ENCODE measurements at regions not wholly inside any gene's neighbourhood (a gene's known extent, or its start where the extent isn't known, plus 50 kb on each side); places are given as distances from the start of the nearest gene placed in this dataset.
"Not testable (repeated sequence)": the region's sequence is repeated elsewhere in the genome, so short reads cannot be mapped to it uniquely, and the experiment has no call there.

DNA sequence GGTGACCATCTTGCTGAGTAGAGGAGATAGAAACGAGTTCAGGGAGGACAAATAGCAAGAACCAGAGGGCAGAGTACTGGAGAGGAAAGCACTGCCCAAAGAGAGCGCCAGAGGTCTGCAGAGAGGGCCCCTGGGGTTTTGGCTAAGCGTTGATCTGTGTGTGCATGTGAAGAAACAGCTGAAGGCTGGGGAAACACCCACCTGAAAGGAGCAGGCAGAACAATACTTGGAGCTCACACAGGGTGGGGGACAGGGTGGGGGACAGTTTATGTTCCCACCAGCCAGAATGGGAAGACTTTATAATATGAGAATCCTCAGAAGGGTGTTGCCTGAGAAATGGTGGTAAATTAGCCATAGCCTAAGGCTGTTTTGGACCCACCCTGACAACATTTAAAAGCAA, 200.4 kb downstream of the NPIPB11 start:
- not testable (repeated sequence) for TF ChIP-seq CTCF, POLR2A, EP300, POLR2AphosphoS5 (IDR thresholded peaks at IDR 0.05)

All from sigmoid colon (tissue), 4 donors.